Nephron (organoid): ENCODE measurements at regions not wholly inside any gene's neighbourhood (a gene's known extent, or its start where the extent isn't known, plus 50 kb on each side); places are given as distances from the start of the nearest gene placed in this dataset.
A peak's percentile ranks its signal among the peaks of the same experiment; 100 is the strongest.

ENCODE experiments used
- H3K27ac Mint-ChIP-seq, 3 experiments: 2 replicates each; pipeline ENCODE4 v1.8.0; 2020; ENCODE audit warnings: mixed read lengths in 3 of 3, mild to moderate bottlenecking in 2 of 3, moderate library complexity in 1 of 3
- H3K27me3 Mint-ChIP-seq: 2 replicates; pipeline ENCODE4 v1.8.0; 2021; ENCODE audit warnings: low read depth, mild to moderate bottlenecking, moderate library complexity, mixed read lengths
- H3K36me3 Mint-ChIP-seq: 2 replicates; pipeline ENCODE4 v1.8.0; 2020; ENCODE audit warnings: low read depth, mixed read lengths
- H3K4me1 Mint-ChIP-seq: 2 replicates; pipeline ENCODE4 v1.8.0; 2020; ENCODE audit warnings: mixed read lengths
- H3K4me3 Mint-ChIP-seq, 3 experiments: 2 replicates each; pipeline ENCODE4 v1.8.0; 2020; ENCODE audit warnings: mild to moderate bottlenecking in 3 of 3, mixed read lengths in 3 of 3, moderate library complexity in 2 of 3
- H3K9me3 Mint-ChIP-seq: 2 replicates; pipeline ENCODE4 v1.8.0; 2020; ENCODE audit warnings: mixed read lengths
- TF ChIP-seq, protein P1 (sequence below), 3 experiments: fragments of 200-600 bp; sonication (generic); IDR thresholded peaks; one replicate each; pipeline ENCODE4 v1.5.0; 2021; ENCODE audit warnings: antibody characterized with exemption in 3 of 3; ENCODE audit not compliant: unreplicated experiment in 3 of 3

DNA sequence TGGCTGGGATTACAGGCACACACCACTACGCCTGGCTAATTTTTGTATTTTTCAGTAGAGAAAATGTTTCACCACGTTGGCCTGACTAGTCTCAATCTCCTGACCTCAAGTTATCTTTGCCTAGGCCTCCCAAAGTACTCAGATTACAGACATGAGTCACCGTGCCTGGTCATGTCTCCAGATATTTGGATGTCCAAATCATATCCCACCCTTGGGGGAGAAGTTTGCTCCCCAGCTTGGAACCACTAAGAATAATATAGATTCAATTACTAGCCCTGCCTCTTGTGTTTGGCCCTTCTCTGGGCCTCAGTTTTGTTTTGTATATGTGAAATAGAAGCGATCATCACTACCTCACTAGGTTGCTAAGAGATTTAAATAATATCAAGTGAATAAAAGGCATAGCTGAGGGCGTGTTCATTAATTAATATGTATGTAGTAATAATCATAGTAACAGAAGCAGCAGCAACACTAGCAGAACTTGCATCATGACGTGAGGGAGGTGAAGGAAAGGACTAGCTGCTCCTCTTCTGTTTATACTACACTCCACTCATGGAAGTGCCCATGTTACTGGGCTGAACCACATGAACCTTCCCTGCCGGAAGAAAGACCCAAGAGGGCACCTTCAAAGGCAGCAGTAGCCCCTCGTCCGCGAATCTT lies 253.6 kb upstream of the XYLT1 start:
- no peaks in the 10 kb centered on the region for H3K36me3 Mint-ChIP-seq
- no peak overlapping the region for H3K4me3 Mint-ChIP-seq
- no peak overlapping the region for H3K27ac Mint-ChIP-seq
- H3K9me3 Mint-ChIP-seq: no peaks in the 10 kb centered on the region
- TF ChIP-seq, protein P1, sequence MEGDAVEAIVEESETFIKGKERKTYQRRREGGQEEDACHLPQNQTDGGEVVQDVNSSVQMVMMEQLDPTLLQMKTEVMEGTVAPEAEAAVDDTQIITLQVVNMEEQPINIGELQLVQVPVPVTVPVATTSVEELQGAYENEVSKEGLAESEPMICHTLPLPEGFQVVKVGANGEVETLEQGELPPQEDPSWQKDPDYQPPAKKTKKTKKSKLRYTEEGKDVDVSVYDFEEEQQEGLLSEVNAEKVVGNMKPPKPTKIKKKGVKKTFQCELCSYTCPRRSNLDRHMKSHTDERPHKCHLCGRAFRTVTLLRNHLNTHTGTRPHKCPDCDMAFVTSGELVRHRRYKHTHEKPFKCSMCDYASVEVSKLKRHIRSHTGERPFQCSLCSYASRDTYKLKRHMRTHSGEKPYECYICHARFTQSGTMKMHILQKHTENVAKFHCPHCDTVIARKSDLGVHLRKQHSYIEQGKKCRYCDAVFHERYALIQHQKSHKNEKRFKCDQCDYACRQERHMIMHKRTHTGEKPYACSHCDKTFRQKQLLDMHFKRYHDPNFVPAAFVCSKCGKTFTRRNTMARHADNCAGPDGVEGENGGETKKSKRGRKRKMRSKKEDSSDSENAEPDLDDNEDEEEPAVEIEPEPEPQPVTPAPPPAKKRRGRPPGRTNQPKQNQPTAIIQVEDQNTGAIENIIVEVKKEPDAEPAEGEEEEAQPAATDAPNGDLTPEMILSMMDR (IDR thresholded peaks at IDR 0.05; ENCODE audit: unreplicated experiment in 3 of 3): no peak
- H3K4me1 Mint-ChIP-seq: no peaks in the 10 kb centered on the region
- no peaks in the 10 kb centered on the region for H3K27me3 Mint-ChIP-seq

DNA sequence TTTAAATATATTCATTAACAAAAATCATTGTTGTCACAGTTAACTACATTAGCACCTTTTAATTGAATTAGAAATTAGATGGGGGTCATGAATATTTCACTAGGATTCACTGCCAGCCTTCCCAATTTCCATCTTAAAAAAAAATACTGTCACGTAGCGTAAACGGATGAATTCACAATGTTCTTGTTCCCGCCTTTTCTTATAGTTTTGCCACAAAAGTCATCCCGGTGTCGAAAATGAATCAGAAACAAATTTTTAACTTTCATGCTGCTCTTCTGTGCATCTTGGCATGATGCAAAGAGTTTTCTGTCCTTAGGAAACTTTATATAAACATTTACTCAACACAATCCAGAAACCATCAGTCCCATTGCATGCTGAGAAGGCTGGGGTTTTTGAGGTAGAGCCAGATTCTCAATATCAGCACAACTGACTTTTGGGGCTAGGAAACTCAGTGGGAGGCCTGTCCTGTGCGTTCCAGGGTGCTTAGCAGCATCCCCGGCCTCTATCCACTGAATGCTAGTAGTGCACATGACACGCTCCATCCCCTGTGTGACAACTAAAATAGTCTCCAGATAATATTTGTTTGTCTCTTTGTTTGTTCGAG lies 252.9 kb upstream of the XYLT1 start:
- Mint-ChIP-seq H3K27ac (no peak overlapping the region), H3K4me1 (no peaks in the 10 kb centered on the region)
- TF ChIP-seq, protein P1 (IDR thresholded peaks at IDR 0.05; ENCODE audit: unreplicated experiment in 3 of 3): no peak

DNA sequence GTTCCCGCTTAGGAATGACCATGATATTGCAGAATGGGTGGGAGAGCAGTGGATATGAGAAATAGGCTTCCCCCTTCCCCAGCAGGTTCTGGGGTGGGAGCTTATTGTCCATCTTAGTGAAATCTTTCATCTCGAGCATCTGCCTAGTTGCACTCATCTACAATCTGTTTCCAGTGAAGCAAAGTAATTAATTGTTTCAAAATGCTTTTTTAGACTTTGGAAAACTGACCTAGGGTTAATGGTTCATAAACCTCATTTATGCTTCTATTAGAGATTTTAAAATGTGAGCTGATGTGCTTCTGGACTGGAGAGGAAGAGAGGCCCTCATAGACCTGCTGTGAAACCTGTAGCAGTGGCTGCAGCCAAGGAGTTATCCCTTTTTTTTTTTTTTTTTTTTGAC lies 247.7 kb upstream of the XYLT1 start:
- Mint-ChIP-seq H3K27ac (no peak overlapping the region), H3K4me3 (no peak overlapping the region), H3K36me3 (no peaks in the 10 kb centered on the region), H3K4me1 (no peaks in the 10 kb centered on the region), H3K9me3 (peaks cover 10% of the 10 kb centered on the region), H3K27me3 (peaks cover 3% of the 10 kb centered on the region)
- TF ChIP-seq, protein P1 (IDR thresholded peaks at IDR 0.05; ENCODE audit: unreplicated experiment in 3 of 3): no peak

More for the DNA sequence above, 252.9 kb upstream of the XYLT1 start:
- no peaks in the 10 kb centered on the region for H3K27me3 Mint-ChIP-seq
- no peaks in the 10 kb centered on the region for H3K36me3 Mint-ChIP-seq
- H3K9me3 Mint-ChIP-seq: no peaks in the 10 kb centered on the region
- no peak overlapping the region for H3K4me3 Mint-ChIP-seq

DNA sequence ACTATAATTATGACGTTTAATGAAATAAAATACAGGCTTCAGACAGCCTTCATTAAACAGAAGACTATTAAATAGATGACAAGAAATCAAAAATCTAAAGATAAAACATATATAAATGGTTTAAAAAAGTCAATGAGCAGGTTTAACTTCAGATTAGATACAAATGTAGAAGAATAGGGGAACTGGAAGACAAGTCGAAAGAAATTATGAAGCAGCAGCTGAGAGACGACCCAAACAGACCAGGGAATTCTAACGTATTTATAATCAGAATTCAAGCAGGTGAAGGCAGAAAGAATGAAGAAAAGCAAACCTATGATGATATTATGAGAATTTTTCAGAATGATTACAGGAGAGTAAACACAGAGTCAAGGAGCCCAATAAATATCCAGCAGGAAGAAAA lies 235.1 kb upstream of the XYLT1 start:
- peaks cover 4% of the 10 kb centered on the region for H3K27me3 Mint-ChIP-seq
- H3K36me3 Mint-ChIP-seq: no peaks in the 10 kb centered on the region
- H3K27ac Mint-ChIP-seq: no peak overlapping the region
- peaks cover 13% of the 10 kb centered on the region for H3K9me3 Mint-ChIP-seq
- TF ChIP-seq, protein P1 (IDR thresholded peaks at IDR 0.05; ENCODE audit: unreplicated experiment in 3 of 3): no peak
- H3K4me3 Mint-ChIP-seq: no peak overlapping the region
- no peaks in the 10 kb centered on the region for H3K4me1 Mint-ChIP-seq

DNA sequence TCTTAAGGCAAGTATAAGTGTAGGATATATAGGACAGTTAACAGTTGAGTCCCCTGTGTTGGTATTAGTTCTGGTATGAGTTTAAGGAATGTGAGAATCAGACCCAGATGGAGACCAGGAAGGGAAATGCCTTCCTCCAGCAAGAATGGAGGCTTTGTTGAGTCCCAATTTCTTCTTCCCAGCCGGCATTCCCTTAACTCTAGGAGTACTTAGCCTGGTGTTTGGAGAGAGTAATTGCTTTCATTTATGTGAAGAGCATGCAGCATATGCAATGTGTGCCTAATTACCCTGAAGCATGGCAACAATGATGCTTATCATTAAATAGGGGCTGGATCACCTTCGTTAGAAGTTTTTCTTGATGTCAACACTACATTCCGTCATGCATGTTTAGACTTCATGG lies 225.9 kb upstream of the XYLT1 start:
- no peak overlapping the region for H3K4me3 Mint-ChIP-seq
- H3K27ac Mint-ChIP-seq: no peak overlapping the region
- H3K9me3 Mint-ChIP-seq: no peaks in the 10 kb centered on the region
- H3K36me3 Mint-ChIP-seq: no peaks in the 10 kb centered on the region
- peaks cover 12% of the 10 kb centered on the region for H3K27me3 Mint-ChIP-seq
- TF ChIP-seq, protein P1 (IDR thresholded peaks at IDR 0.05; ENCODE audit: unreplicated experiment in 3 of 3): no peak
- H3K4me1 Mint-ChIP-seq: peaks cover 10% of the 10 kb centered on the region

DNA sequence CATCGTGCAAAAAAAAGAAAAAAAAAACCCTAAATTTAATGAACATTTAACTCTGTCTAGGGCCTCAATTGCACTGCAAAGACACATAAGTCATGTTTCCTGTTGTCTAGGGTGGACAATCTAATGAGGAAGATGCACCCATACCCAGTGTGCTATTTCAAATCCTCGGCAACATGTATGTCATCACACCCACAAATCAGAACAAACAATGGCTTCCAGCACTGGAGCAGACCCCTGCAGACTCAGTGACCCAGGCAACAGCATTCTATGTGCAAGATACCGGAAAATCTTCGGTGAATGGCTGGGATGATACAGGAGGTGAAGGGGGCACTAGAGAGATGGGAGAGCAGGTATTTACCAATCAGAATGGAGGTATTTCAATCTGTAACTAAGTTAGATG lies 221.7 kb upstream of the XYLT1 start:
- H3K4me3 Mint-ChIP-seq: no peak overlapping the region
- H3K27me3 Mint-ChIP-seq: peaks cover 13% of the 10 kb centered on the region
- peaks cover 28% of the 10 kb centered on the region for H3K4me1 Mint-ChIP-seq
- TF ChIP-seq, protein P1 (IDR thresholded peaks at IDR 0.05; ENCODE audit: unreplicated experiment in 3 of 3): no peak
- H3K36me3 Mint-ChIP-seq: no peaks in the 10 kb centered on the region
- peak overlapping the region in 2 of 3 experiments; percentile 71 to 75 for H3K27ac Mint-ChIP-seq
- no peaks in the 10 kb centered on the region for H3K9me3 Mint-ChIP-seq
